K562 (cell line): ENCODE measurements at regions not wholly inside any gene's neighbourhood (a gene's known extent, or its start where the extent isn't known, plus 50 kb on each side); places are given as distances from the start of the nearest gene placed in this dataset.

Source experiments
- ATAC-seq: fragments of 200-7000 bp; cut with Tn5 transposase; 3 replicates; pipeline ENCODE4 v1.9.1; 2020; ENCODE audit warnings: moderate library complexity
- BruUV-seq: library from RNA; stranded (reverse); fragments of 400-500 nt; replicated peaks from 2 replicates; lab custom pipeline; 2021; lab: Mats Ljungman, UMichigan
- CTCF ChIA-PET: fragments of 300-600 bp; formaldehyde crosslinking; extraction: SDS; loops from one replicate; lab custom pipeline; 2021; ENCODE audit warnings: low intra/inter-chr PET ratio; lab: Yijun Ruan, JAX
- POLR2A ChIA-PET: fragments of 300-600, 350-650 bp; sonication (Branson Sonifier 250); formaldehyde crosslinking; extraction: SDS; loops from one replicate; lab custom pipeline; 2021; ENCODE audit warnings: antibody characterized with exemption, inconsistent platforms; lab: Yijun Ruan, JAX
- DNase-seq, 4 experiments: peaks; one replicate each; pipeline versions ENCODE4 v3.0.0 to v3.0.0-alpha.2; 2011 to 2018; ENCODE audit warnings: low spot score in 3 of 4, mixed read lengths in 3 of 4; ENCODE audit errors: extremely low read depth in 1 of 4
- FAIRE-seq: peaks from 2 replicates; lab custom pipeline; 2011; peaks lifted over from hg19 to GRCh38; lab: Jason Lieb, UNC
- H2AFZ ChIP-seq: 2 replicates; pipeline ENCODE4 v1.6.0; 2011; ENCODE audit warnings: low read depth, low read length, control low read depth, inconsistent platforms
- H3K27ac ChIP-seq: fragments of 200-600 bp; 3 replicates; pipeline ENCODE4 v1.8.0; 2011; ENCODE audit warnings: low read depth, mild to moderate bottlenecking, control low read depth, inconsistent platforms, low read length, moderate library complexity, mixed read lengths; ENCODE audit errors: extremely low read depth
- H3K27me3 ChIP-seq, 2 experiments: fragments of 300-600 bp in 1 of 2; 2 replicates in 1 of 2; 3 replicates in 1 of 2; pipeline versions ENCODE4 v1.6.0 to v1.8.0; 2011; ENCODE audit warnings: inconsistent platforms in 2 of 2, low read length in 2 of 2, mild to moderate bottlenecking in 1 of 2, mixed read lengths in 1 of 2, moderate library complexity in 1 of 2; ENCODE audit not compliant: control insufficient read depth in 2 of 2, insufficient read depth in 2 of 2
- H3K36me3 ChIP-seq: fragments of 300-600 bp; 3 replicates; pipeline ENCODE4 v1.8.0; 2011; ENCODE audit warnings: mild to moderate bottlenecking, low read length, inconsistent platforms; ENCODE audit not compliant: control insufficient read depth, insufficient read depth
- H3K4me1 ChIP-seq, 2 experiments: fragments of 200-600 bp in 1 of 2; replicated peaks in 1 of 2; 2 replicates in 1 of 2; 3 replicates in 1 of 2; pipeline versions ENCODE4 v1.5.1 to v1.8.0; 2011; ENCODE audit warnings: inconsistent platforms in 2 of 2, low read length in 2 of 2, mild to moderate bottlenecking in 1 of 2, mixed read lengths in 1 of 2, moderate library complexity in 1 of 2; ENCODE audit not compliant: control insufficient read depth in 2 of 2, insufficient read depth in 2 of 2
- H3K4me2 ChIP-seq: 2 replicates; pipeline ENCODE4 v1.6.1; 2011; ENCODE audit warnings: low read length, control low read depth, inconsistent platforms, mixed read lengths; ENCODE audit not compliant: insufficient read depth
- H3K4me3 ChIP-seq: fragments of 200-600 bp; sonication (generic), shearing (Covaris generic); 2 replicates; pipeline ENCODE4 v1.5.1; 2016; ENCODE audit warnings: control low read depth, inconsistent platforms
- H3K79me2 ChIP-seq: fragments of 200-600 bp; 3 replicates; pipeline ENCODE4 v1.8.0; 2011; ENCODE audit warnings: low read length, inconsistent platforms; ENCODE audit not compliant: control insufficient read depth, insufficient read depth
- H3K9ac ChIP-seq, 2 experiments: 2 replicates each; pipeline versions ENCODE4 v1.6.0 to v1.6.1; 2011; ENCODE audit warnings: low read depth in 2 of 2, low read length in 2 of 2, control low read depth in 1 of 2, inconsistent platforms in 1 of 2, mild to moderate bottlenecking in 1 of 2, mixed read lengths in 1 of 2; ENCODE audit not compliant: insufficient read depth in 1 of 2
- H3K9me1 ChIP-seq: one replicate; pipeline ENCODE4 v1.6.0; 2011; ENCODE audit warnings: inconsistent platforms, mild to moderate bottlenecking, low read length, moderate library complexity; ENCODE audit not compliant: control insufficient read depth, insufficient read depth
- H3K9me3 ChIP-seq: replicated peaks from 2 replicates; pipeline ENCODE4 v1.5.1; 2011; ENCODE audit warnings: low read depth, low read length, inconsistent platforms; ENCODE audit not compliant: control insufficient read depth, insufficient read depth
- H4K20me1 ChIP-seq: replicated peaks from 2 replicates; pipeline ENCODE4 v1.6.1; 2011; ENCODE audit warnings: low read length, inconsistent platforms, mixed read lengths; ENCODE audit not compliant: control insufficient read depth, insufficient read depth
- CBFB ChIP-seq: sonication (generic); formaldehyde crosslinking; IDR thresholded peaks from 2 replicates; pipeline ENCODE4 v1.4.0; 2020; ENCODE audit warnings: mild to moderate bottlenecking, missing genetic modification reagents
- FOXM1 ChIP-seq, 2 experiments: fragments of 450-650 bp in 1 of 2; sonication (generic) in 1 of 2; formaldehyde crosslinking in 1 of 2; IDR thresholded peaks; 2 replicates each; pipeline versions ENCODE4 v1.6.1 to v1.9.0; 2017 to 2022; ENCODE audit warnings: low read depth in 2 of 2, mild to moderate bottlenecking in 2 of 2, missing genetic modification reagents in 1 of 2, moderate library complexity in 1 of 2
- HNRNPUL1 ChIP-seq: fragments of 200-400 bp; formaldehyde crosslinking; IDR thresholded peaks from 2 replicates; pipeline ENCODE4 v1.6.1; 2017; ENCODE audit warnings: low read length
- MYC ChIP-seq, 2 experiments: fragments of 250-450 bp in 1 of 2; sonication (Bioruptor Pico) in 1 of 2; IDR thresholded peaks; 2 replicates each; pipeline versions ENCODE4 v1.5.1 to v1.6.1; 2012 to 2021; ENCODE audit warnings: low read depth in 2 of 2, borderline replicate concordance in 1 of 2, improper control_type of control experiment in 1 of 2, low read length in 1 of 2, mild to moderate bottlenecking in 1 of 2, moderate library complexity in 1 of 2
- NR2F6 ChIP-seq: fragments of 450-650 bp; formaldehyde crosslinking; IDR thresholded peaks from 2 replicates; pipeline ENCODE4 v1.4.0; 2020; ENCODE audit warnings: mild to moderate bottlenecking
- RB1 ChIP-seq: fragments of 450-650 bp; IDR thresholded peaks from 2 replicates; pipeline ENCODE4 v1.6.1; 2017; ENCODE audit warnings: low read depth, mild to moderate bottlenecking
- SP1 ChIP-seq: sonication (generic); formaldehyde crosslinking; IDR thresholded peaks from 2 replicates; pipeline ENCODE4 v1.8.1; 2022; ENCODE audit warnings: mild to moderate bottlenecking, missing genetic modification reagents
- TBP ChIP-seq: optimal IDR thresholded peaks from 2 replicates; pipeline ENCODE3; 2011; ENCODE audit warnings: low read depth, low read length, improper control_type of control experiment
- ZNF444 ChIP-seq: fragments of 250-450 bp; sonication (Bioruptor Pico); IDR thresholded peaks from 2 replicates; pipeline ENCODE4 v1.4.0; 2020; ENCODE audit warnings: mild to moderate bottlenecking, moderate library complexity
- ZNF696 ChIP-seq: fragments of 250-450 bp; sonication (Bioruptor Pico); conservative IDR thresholded peaks from 2 replicates; pipeline ENCODE4 v1.4.0; 2020; ENCODE audit warnings: mild to moderate bottlenecking, moderate library complexity
- WGBS: fragments of 100-300 bp; shearing (Covaris generic); methylation state at CpG from one replicate; pipeline ENCODE4 v1.1.6; 2016; ENCODE audit warnings: low coverage, mixed read lengths; ENCODE audit not compliant: insufficient coverage; ENCODE audit errors: missing lambda C conversion rate; 5-methylcytosine and 5-hydroxymethylcytosine counted together
- in situ Hi-C: fragments of 300-500 bp; cut with MboI; formaldehyde crosslinking; loops from 4 replicates; pipeline ENCODE4 v1.15.0; 2018; ENCODE audit warnings: inconsistent platforms, mixed read lengths
- intact Hi-C: fragments of 100-400 bp; cut with micrococcal nuclease; formaldehyde crosslinking; loops from 2 replicates; pipeline ENCODE4 v1.14.2; 2022
- TF ChIP-seq, protein P1 (sequence below): sonication (generic); formaldehyde crosslinking; IDR thresholded peaks from 2 replicates; pipeline ENCODE4 v1.8.1; 2023; ENCODE audit warnings: mild to moderate bottlenecking, missing genetic modification reagents, moderate library complexity
- TF ChIP-seq, protein P2 (sequence below): conservative IDR thresholded peaks from 2 replicates; pipeline ENCODE4 v1.6.1; 2011; ENCODE audit warnings: low read depth, mild to moderate bottlenecking, low read length; ENCODE audit not compliant: control insufficient read depth
- TF ChIP-seq, protein P3 (sequence below): fragments of 250-450 bp; sonication (Bioruptor Pico); IDR thresholded peaks from 2 replicates; pipeline ENCODE4 v1.8.0; 2022; ENCODE audit warnings: moderate library complexity, mild to moderate bottlenecking, inconsistent platforms

DNA sequence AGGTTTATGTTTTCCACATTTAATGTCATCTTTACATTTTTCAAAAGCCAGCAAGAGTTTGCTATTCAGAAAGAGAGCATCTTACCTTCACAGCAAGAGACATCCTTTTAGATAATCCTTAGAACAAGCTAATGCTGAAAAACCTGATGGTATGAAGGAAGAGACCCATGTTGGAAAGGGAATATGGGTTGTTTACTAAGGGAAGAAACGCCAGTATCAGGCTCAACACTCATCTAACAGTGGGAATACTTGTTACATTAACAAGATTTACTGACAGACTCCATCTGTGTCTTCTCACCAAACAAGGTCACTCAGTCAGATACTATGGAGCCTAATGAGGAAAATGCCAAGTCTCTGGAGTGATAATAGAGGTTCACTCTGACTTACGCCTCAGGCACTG, 1474.1 kb upstream of the SLC39A10 start:
- ATAC-seq, result no peak
- no peak for DNase-seq
- ChIA-PET POLR2A (no interaction called here), CTCF (no interaction called here)
- no TSS peak for BruUV-seq
- H3K4me1 ChIP-seq, result no peaks in the 10 kb centered on the region
- in situ Hi-C loops (no loop called here), intact Hi-C loops (no loop called here)
- H3K9ac ChIP-seq, result no peak overlapping the region
- no peaks in the 10 kb centered on the region for H3K27me3 ChIP-seq
- 0% methylated on average over 2 of the region's 2 CpGs for WGBS
- no peak for FAIRE-seq
- no peaks in the 10 kb centered on the region for H3K79me2 ChIP-seq
- no peaks in the 10 kb centered on the region for H3K9me1 ChIP-seq
- H4K20me1 ChIP-seq, result no peaks in the 10 kb centered on the region
- H3K9me3 ChIP-seq, result no peaks in the 10 kb centered on the region
- TF ChIP-seq TBP, result no peak
- TF ChIP-seq SP1 (CRISPR knock-in tag), result no peak
- H3K36me3 ChIP-seq, result no peaks in the 10 kb centered on the region
- H3K4me2 ChIP-seq, result no peak overlapping the region
- H3K4me3 ChIP-seq, result no peak overlapping the region
- no peak overlapping the region for H2AFZ ChIP-seq
- H3K27ac ChIP-seq, result no peak overlapping the region

DNA sequence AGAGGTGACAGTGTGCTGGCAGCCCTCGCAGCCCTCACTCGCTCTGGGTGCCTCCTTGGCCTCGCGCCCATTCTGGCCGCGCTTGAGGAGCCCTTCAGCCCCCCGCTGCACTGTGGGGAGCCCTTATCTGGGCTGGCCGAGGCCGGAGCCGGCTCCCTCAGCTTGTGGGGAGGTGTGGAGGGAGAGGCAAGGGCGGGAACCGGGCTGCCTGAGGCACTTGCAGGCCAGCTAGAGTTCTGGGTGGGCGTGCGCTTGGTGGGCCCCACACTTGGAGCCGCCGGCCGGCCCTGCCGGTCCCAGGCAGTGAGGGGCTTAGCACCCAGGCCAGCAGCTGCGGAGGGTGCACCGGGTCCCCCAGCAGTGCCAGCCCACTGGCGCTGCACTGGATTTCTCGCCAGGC, 1480.9 kb upstream of the SLC39A10 start:
- no peak overlapping the region for H3K27ac ChIP-seq
- H3K4me1 ChIP-seq, result no peaks in the 10 kb centered on the region
- no peak overlapping the region for H3K9ac ChIP-seq
- no TSS peak for BruUV-seq
- H3K27me3 ChIP-seq, result no peaks in the 10 kb centered on the region
- ChIA-PET CTCF (no interaction called here), POLR2A (no interaction called here)
- intact Hi-C loops, result no loop called here
- no peak for ATAC-seq
- no peak overlapping the region for H3K4me3 ChIP-seq
- no peak overlapping the region for H3K4me2 ChIP-seq
- FAIRE-seq, result no peak
- H2AFZ ChIP-seq, result no peak overlapping the region
- H3K9me3 ChIP-seq, result no peaks in the 10 kb centered on the region
- no peaks in the 10 kb centered on the region for H3K36me3 ChIP-seq
- WGBS, result 0% methylated on average over 5 of the region's 22 CpGs
- no peaks in the 10 kb centered on the region for H4K20me1 ChIP-seq
- H3K79me2 ChIP-seq, result no peaks in the 10 kb centered on the region
- no peak for DNase-seq
- H3K9me1 ChIP-seq, result no peaks in the 10 kb centered on the region
- in situ Hi-C loops, result no loop called here
- no peak for TF ChIP-seq HNRNPUL1
- TF ChIP-seq MYC (IDR thresholded peaks at IDR 0.05; ENCODE audit: low read depth, low read length), result no peak
- TF ChIP-seq MYC (CRISPR knock-in tag; IDR thresholded peaks at IDR 0.05; ENCODE audit: borderline replicate concordance, low read depth), result no peak
- TF ChIP-seq ZNF444 (CRISPR knock-in tag), result no peak
- no peak for TF ChIP-seq CBFB
- TF ChIP-seq, protein P1, sequence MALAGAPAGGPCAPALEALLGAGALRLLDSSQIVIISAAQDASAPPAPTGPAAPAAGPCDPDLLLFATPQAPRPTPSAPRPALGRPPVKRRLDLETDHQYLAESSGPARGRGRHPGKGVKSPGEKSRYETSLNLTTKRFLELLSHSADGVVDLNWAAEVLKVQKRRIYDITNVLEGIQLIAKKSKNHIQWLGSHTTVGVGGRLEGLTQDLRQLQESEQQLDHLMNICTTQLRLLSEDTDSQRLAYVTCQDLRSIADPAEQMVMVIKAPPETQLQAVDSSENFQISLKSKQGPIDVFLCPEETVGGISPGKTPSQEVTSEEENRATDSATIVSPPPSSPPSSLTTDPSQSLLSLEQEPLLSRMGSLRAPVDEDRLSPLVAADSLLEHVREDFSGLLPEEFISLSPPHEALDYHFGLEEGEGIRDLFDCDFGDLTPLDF (CRISPR knock-in tag), result no peak
- no peak for TF ChIP-seq ZNF696 (CRISPR knock-in tag)
- TF ChIP-seq, protein P2, sequence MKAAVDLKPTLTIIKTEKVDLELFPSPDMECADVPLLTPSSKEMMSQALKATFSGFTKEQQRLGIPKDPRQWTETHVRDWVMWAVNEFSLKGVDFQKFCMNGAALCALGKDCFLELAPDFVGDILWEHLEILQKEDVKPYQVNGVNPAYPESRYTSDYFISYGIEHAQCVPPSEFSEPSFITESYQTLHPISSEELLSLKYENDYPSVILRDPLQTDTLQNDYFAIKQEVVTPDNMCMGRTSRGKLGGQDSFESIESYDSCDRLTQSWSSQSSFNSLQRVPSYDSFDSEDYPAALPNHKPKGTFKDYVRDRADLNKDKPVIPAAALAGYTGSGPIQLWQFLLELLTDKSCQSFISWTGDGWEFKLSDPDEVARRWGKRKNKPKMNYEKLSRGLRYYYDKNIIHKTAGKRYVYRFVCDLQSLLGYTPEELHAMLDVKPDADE, result no peak
- no peak for TF ChIP-seq RB1
- TF ChIP-seq FOXM1 (IDR thresholded peaks at IDR 0.05; ENCODE audit: low read depth), result no peak
- TF ChIP-seq FOXM1 (CRISPR knock-in tag; IDR thresholded peaks at IDR 0.05; ENCODE audit: low read depth), result no peak
- TF ChIP-seq, protein P3, sequence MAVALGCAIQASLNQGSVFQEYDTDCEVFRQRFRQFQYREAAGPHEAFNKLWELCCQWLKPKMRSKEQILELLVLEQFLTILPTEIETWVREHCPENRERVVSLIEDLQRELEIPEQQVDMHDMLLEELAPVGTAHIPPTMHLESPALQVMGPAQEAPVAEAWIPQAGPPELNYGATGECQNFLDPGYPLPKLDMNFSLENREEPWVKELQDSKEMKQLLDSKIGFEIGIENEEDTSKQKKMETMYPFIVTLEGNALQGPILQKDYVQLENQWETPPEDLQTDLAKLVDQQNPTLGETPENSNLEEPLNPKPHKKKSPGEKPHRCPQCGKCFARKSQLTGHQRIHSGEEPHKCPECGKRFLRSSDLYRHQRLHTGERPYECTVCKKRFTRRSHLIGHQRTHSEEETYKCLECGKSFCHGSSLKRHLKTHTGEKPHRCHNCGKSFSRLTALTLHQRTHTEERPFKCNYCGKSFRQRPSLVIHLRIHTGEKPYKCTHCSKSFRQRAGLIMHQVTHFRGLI (CRISPR knock-in tag), result no peak
- TF ChIP-seq NR2F6, result no peak
